K562 (cell line): ENCODE measurements at regions not wholly inside any gene's neighbourhood (a gene's known extent, or its start where the extent isn't known, plus 50 kb on each side); places are given as distances from the start of the nearest gene placed in this dataset.

Experiments used
- ATAC-seq: fragments of 200-7000 bp; cut with Tn5 transposase; 3 replicates; pipeline ENCODE4 v1.9.1; 2020; ENCODE audit warnings: moderate library complexity
- BruUV-seq: library from RNA; stranded (reverse); fragments of 400-500 nt; replicated peaks from 2 replicates; lab custom pipeline; 2021; lab: Mats Ljungman, UMichigan
- CTCF ChIA-PET: fragments of 300-600 bp; formaldehyde crosslinking; extraction: SDS; loops from one replicate; lab custom pipeline; 2021; ENCODE audit warnings: low intra/inter-chr PET ratio; lab: Yijun Ruan, JAX
- POLR2A ChIA-PET: fragments of 300-600, 350-650 bp; sonication (Branson Sonifier 250); formaldehyde crosslinking; extraction: SDS; loops from one replicate; lab custom pipeline; 2021; ENCODE audit warnings: antibody characterized with exemption, inconsistent platforms; lab: Yijun Ruan, JAX
- DNase-seq, 4 experiments: peaks; one replicate each; pipeline versions ENCODE4 v3.0.0 to v3.0.0-alpha.2; 2011 to 2018; ENCODE audit warnings: low spot score in 3 of 4, mixed read lengths in 3 of 4; ENCODE audit errors: extremely low read depth in 1 of 4
- FAIRE-seq: peaks from 2 replicates; lab custom pipeline; 2011; peaks lifted over from hg19 to GRCh38; lab: Jason Lieb, UNC
- H2AFZ ChIP-seq: 2 replicates; pipeline ENCODE4 v1.6.0; 2011; ENCODE audit warnings: low read depth, low read length, control low read depth, inconsistent platforms
- H3K27ac ChIP-seq: fragments of 200-600 bp; 3 replicates; pipeline ENCODE4 v1.8.0; 2011; ENCODE audit warnings: low read depth, mild to moderate bottlenecking, control low read depth, inconsistent platforms, low read length, moderate library complexity, mixed read lengths; ENCODE audit errors: extremely low read depth
- H3K27me3 ChIP-seq, 2 experiments: fragments of 300-600 bp in 1 of 2; 2 replicates in 1 of 2; 3 replicates in 1 of 2; pipeline versions ENCODE4 v1.6.0 to v1.8.0; 2011; ENCODE audit warnings: inconsistent platforms in 2 of 2, low read length in 2 of 2, mild to moderate bottlenecking in 1 of 2, mixed read lengths in 1 of 2, moderate library complexity in 1 of 2; ENCODE audit not compliant: control insufficient read depth in 2 of 2, insufficient read depth in 2 of 2
- H3K36me3 ChIP-seq: fragments of 300-600 bp; 3 replicates; pipeline ENCODE4 v1.8.0; 2011; ENCODE audit warnings: mild to moderate bottlenecking, low read length, inconsistent platforms; ENCODE audit not compliant: control insufficient read depth, insufficient read depth
- H3K4me1 ChIP-seq, 2 experiments: fragments of 200-600 bp in 1 of 2; replicated peaks in 1 of 2; 2 replicates in 1 of 2; 3 replicates in 1 of 2; pipeline versions ENCODE4 v1.5.1 to v1.8.0; 2011; ENCODE audit warnings: inconsistent platforms in 2 of 2, low read length in 2 of 2, mild to moderate bottlenecking in 1 of 2, mixed read lengths in 1 of 2, moderate library complexity in 1 of 2; ENCODE audit not compliant: control insufficient read depth in 2 of 2, insufficient read depth in 2 of 2
- H3K4me2 ChIP-seq: 2 replicates; pipeline ENCODE4 v1.6.1; 2011; ENCODE audit warnings: low read length, control low read depth, inconsistent platforms, mixed read lengths; ENCODE audit not compliant: insufficient read depth
- H3K4me3 ChIP-seq: fragments of 200-600 bp; sonication (generic), shearing (Covaris generic); 2 replicates; pipeline ENCODE4 v1.5.1; 2016; ENCODE audit warnings: control low read depth, inconsistent platforms
- H3K79me2 ChIP-seq: fragments of 200-600 bp; 3 replicates; pipeline ENCODE4 v1.8.0; 2011; ENCODE audit warnings: low read length, inconsistent platforms; ENCODE audit not compliant: control insufficient read depth, insufficient read depth
- H3K9ac ChIP-seq, 2 experiments: 2 replicates each; pipeline versions ENCODE4 v1.6.0 to v1.6.1; 2011; ENCODE audit warnings: low read depth in 2 of 2, low read length in 2 of 2, control low read depth in 1 of 2, inconsistent platforms in 1 of 2, mild to moderate bottlenecking in 1 of 2, mixed read lengths in 1 of 2; ENCODE audit not compliant: insufficient read depth in 1 of 2
- H3K9me1 ChIP-seq: one replicate; pipeline ENCODE4 v1.6.0; 2011; ENCODE audit warnings: inconsistent platforms, mild to moderate bottlenecking, low read length, moderate library complexity; ENCODE audit not compliant: control insufficient read depth, insufficient read depth
- H3K9me3 ChIP-seq: replicated peaks from 2 replicates; pipeline ENCODE4 v1.5.1; 2011; ENCODE audit warnings: low read depth, low read length, inconsistent platforms; ENCODE audit not compliant: control insufficient read depth, insufficient read depth
- H4K20me1 ChIP-seq: replicated peaks from 2 replicates; pipeline ENCODE4 v1.6.1; 2011; ENCODE audit warnings: low read length, inconsistent platforms, mixed read lengths; ENCODE audit not compliant: control insufficient read depth, insufficient read depth
- C11orf30 ChIP-seq: fragments of 450-650 bp; IDR thresholded peaks from 2 replicates; pipeline ENCODE4 v1.6.1; 2016; ENCODE audit warnings: low read depth, mild to moderate bottlenecking
- CBX8 ChIP-seq: fragments of 200-600 bp; sonication (generic); IDR thresholded peaks from 2 replicates; pipeline ENCODE4 v1.6.1; 2012; ENCODE audit warnings: borderline replicate concordance, mixed run types, low read depth, mild to moderate bottlenecking, moderate library complexity, mixed read lengths, low read length, control low read depth, inconsistent platforms; ENCODE audit not compliant: poor library complexity, severe bottlenecking; ENCODE audit errors: extremely low read depth
- HDGF ChIP-seq: fragments of 450-650 bp; IDR thresholded peaks from 2 replicates; pipeline ENCODE4 v1.6.1; 2016
- MTA1 ChIP-seq: fragments of 450-650 bp; IDR thresholded peaks from 2 replicates; pipeline ENCODE4 v1.6.1; 2017; ENCODE audit warnings: borderline replicate concordance
- NCOA4 ChIP-seq: fragments of 450-650 bp; IDR thresholded peaks from 2 replicates; pipeline ENCODE4 v1.6.1; 2018; ENCODE audit warnings: mild to moderate bottlenecking; ENCODE audit not compliant: partially characterized antibody
- PHF8 ChIP-seq: fragments of 200-600 bp; sonication (generic); IDR thresholded peaks from 2 replicates; pipeline ENCODE4 v1.6.1; 2012; ENCODE audit warnings: mixed run types, mild to moderate bottlenecking, inconsistent platforms, low read length, moderate library complexity, borderline replicate concordance
- POLR2B ChIP-seq: fragments of 450-650 bp; IDR thresholded peaks from 2 replicates; pipeline ENCODE4 v1.6.1; 2018; ENCODE audit warnings: low read depth; ENCODE audit not compliant: partially characterized antibody
- POLR3A ChIP-seq: IDR thresholded peaks from 2 replicates; pipeline ENCODE4 v1.6.1; 2011; ENCODE audit warnings: borderline replicate concordance, mild to moderate bottlenecking, moderate library complexity; ENCODE audit not compliant: insufficient read length, insufficient read depth; ENCODE audit errors: extremely low read depth
- RBM34 ChIP-seq: fragments of 200-400 bp; formaldehyde crosslinking; IDR thresholded peaks from 2 replicates; pipeline ENCODE4 v1.6.1; 2018; ENCODE audit warnings: low read length, borderline replicate concordance; ENCODE audit not compliant: insufficient read depth
- RFX5 ChIP-seq: IDR thresholded peaks from 2 replicates; pipeline ENCODE4 v1.6.1; 2011; ENCODE audit warnings: low read depth, mild to moderate bottlenecking, improper control_type of control experiment, low read length
- RUNX1 ChIP-seq: sonication (generic); IDR thresholded peaks from 2 replicates; pipeline ENCODE4 v1.6.1; 2016; ENCODE audit warnings: antibody characterized with exemption, low read depth
- TARDBP ChIP-seq: fragments of 450-650 bp; IDR thresholded peaks from 2 replicates; pipeline ENCODE4 v1.6.1; 2016
- VEZF1 ChIP-seq: fragments of 200-800 bp; sonication (Bioruptor generic); IDR thresholded peaks from 2 replicates; pipeline ENCODE4 v1.6.1; 2017; ENCODE audit warnings: missing genetic modification characterization, missing compliant biosample characterization
- ZNF224 ChIP-seq: sonication (generic); formaldehyde crosslinking; IDR thresholded peaks from 2 replicates; pipeline ENCODE4 v1.8.0; 2022; ENCODE audit warnings: mild to moderate bottlenecking, missing genetic modification reagents
- ZNF274 ChIP-seq: IDR thresholded peaks from 2 replicates; pipeline ENCODE4 v1.6.1; 2011; ENCODE audit warnings: low read depth, mild to moderate bottlenecking, low read length, moderate library complexity, borderline replicate concordance
- ZNF316 ChIP-seq: fragments of 450-650 bp; IDR thresholded peaks from 2 replicates; pipeline ENCODE4 v1.6.1; 2016
- ZNF347 ChIP-seq: fragments of 450-650 bp; formaldehyde crosslinking; IDR thresholded peaks from 2 replicates; pipeline ENCODE4 v1.4.0; 2020; ENCODE audit warnings: low read depth, mild to moderate bottlenecking, moderate library complexity
- WGBS: fragments of 100-300 bp; shearing (Covaris generic); methylation state at CpG from one replicate; pipeline ENCODE4 v1.1.6; 2016; ENCODE audit warnings: low coverage, mixed read lengths; ENCODE audit not compliant: insufficient coverage; ENCODE audit errors: missing lambda C conversion rate; 5-methylcytosine and 5-hydroxymethylcytosine counted together
- in situ Hi-C: fragments of 300-500 bp; cut with MboI; formaldehyde crosslinking; loops from 4 replicates; pipeline ENCODE4 v1.15.0; 2018; ENCODE audit warnings: inconsistent platforms, mixed read lengths
- intact Hi-C: fragments of 100-400 bp; cut with micrococcal nuclease; formaldehyde crosslinking; loops from 2 replicates; pipeline ENCODE4 v1.14.2; 2022

GRCh38 chr7:80350430-80350829 lies 161.4 kb downstream of the GNAT3 start:
- ChIA-PET CTCF (no interaction called here), POLR2A (no interaction called here)
- in situ Hi-C loops = no loop called here
- Histone ChIP-seq H2AFZ (no peak overlapping the region), H4K20me1 (no peaks in the 10 kb centered on the region), H3K4me2 (no peak overlapping the region), H3K36me3 (no peaks in the 10 kb centered on the region), H3K79me2 (no peaks in the 10 kb centered on the region), H3K27me3 (no peaks in the 10 kb centered on the region), H3K4me3 (no peak overlapping the region), H3K4me1 (no peaks in the 10 kb centered on the region), H3K9ac (no peak overlapping the region), H3K27ac (no peak overlapping the region), H3K9me1 (no peaks in the 10 kb centered on the region), H3K9me3 (no peaks in the 10 kb centered on the region; the same call in 1 of the 2 replicates)
- intact Hi-C loops = no loop called here
- WGBS = 0% methylated on average over 1 of the region's 1 CpG
- DNase-seq (no peak), ATAC-seq (no peak), FAIRE-seq (no peak)
- no peak for TF ChIP-seq C11orf30
- no peak for TF ChIP-seq RUNX1
- TF ChIP-seq PHF8 = no peak
- BruUV-seq = no TSS peak

GRCh38 chr7:80348223-80348622 lies 163.6 kb downstream of the GNAT3 start:
- no peaks in the 10 kb centered on the region for H3K9me3 ChIP-seq
- in situ Hi-C loops (no loop called here), intact Hi-C loops (no loop called here)
- 0% methylated on average over 2 of the region's 2 CpGs for WGBS
- no peak overlapping the region for H3K27ac ChIP-seq
- FAIRE-seq (no peak), DNase-seq (no peak), ATAC-seq (no peak)
- ChIA-PET POLR2A (no interaction called here), CTCF (no interaction called here)
- no peaks in the 10 kb centered on the region for H3K36me3 ChIP-seq
- H3K27me3 ChIP-seq = no peaks in the 10 kb centered on the region
- no peak overlapping the region for H3K9ac ChIP-seq
- H4K20me1 ChIP-seq = no peaks in the 10 kb centered on the region
- H3K4me2 ChIP-seq = no peak overlapping the region
- H3K79me2 ChIP-seq = no peaks in the 10 kb centered on the region
- BruUV-seq = no TSS peak
- H3K4me1 ChIP-seq = no peaks in the 10 kb centered on the region
- H2AFZ ChIP-seq = no peak overlapping the region
- H3K4me3 ChIP-seq = no peak overlapping the region
- no peaks in the 10 kb centered on the region for H3K9me1 ChIP-seq
- TF ChIP-seq RFX5 (no peak), POLR2B (no peak), RBM34 (no peak), CBX8 (no peak), TARDBP (no peak), ZNF316 (no peak), ZNF347 (CRISPR knock-in tag) (no peak), ZNF224 (no peak), HDGF (no peak), ZNF274 (no peak), NCOA4 (no peak), VEZF1 (CRISPR knock-in tag) (no peak), POLR3A (no peak), MTA1 (no peak)
